ENCODE measurements at regions not wholly inside any gene's neighbourhood (a gene's known extent, or its start where the extent isn't known, plus 50 kb on each side); places are given as distances from the start of the nearest gene placed in this dataset.
"Not testable (repeated sequence)": the region's sequence is repeated elsewhere in the genome, so short reads cannot be mapped to it uniquely, and the experiment has no call there.

DNA sequence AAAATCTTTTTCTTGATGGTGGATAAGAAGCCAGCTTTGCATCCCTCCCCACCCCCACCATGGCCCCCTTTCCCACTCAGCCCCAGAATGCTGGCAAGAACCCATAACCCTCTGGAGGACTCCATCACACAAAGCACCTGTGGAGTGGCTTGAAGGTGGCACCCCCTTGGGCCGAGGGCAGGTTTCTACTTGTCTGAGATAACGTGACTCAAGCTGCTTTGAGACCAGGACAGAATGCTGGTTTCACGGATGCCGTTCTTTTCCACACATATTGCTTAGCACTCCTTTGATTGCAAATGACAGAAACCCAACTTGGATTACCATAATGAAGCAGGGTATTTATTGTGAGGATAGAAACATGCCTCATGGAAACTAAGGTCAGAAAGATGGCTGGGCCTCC is 82.2 kb downstream of the LACC1 start:
- H3K4me3 ChIP-seq, result no peak overlapping the region
- 100% methylated on average over 3 of the region's 4 CpGs; no CpG with 5 or more reads in 1 of the 2 donors for WGBS, 2 donors (ENCODE audit: low coverage in 1 of 2)

DNA sequence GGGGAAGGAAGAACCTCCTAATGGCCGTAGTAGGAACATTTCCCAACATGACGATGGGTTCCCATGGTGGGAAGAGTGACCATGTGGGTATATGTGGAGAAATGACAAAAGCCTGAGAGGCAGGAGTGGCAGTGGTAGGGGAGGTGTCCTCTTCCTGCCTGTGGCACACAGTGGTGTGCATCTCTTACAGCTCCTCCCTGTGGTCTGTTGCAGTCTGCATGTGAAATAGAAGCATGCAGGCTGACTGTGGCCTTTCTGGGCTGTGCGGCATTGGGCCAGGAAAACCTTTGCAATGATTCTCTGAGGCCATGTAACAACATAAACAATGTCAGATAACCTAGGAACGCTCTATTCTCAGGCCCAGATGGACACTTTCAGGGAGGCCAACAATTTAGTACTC is 84.0 kb downstream of the LACC1 start:
- no peak for ATAC-seq
- WGBS, 2 donors (ENCODE audit: low coverage in 1 of 2), result 80 to 100% methylated on average over 2 to 3 of the region's 4 CpGs

More for the DNA sequence above, 82.2 kb downstream of the LACC1 start:
- Histone ChIP-seq H3K36me3 (no peaks in the 10 kb centered on the region), H3K27ac (no peak overlapping the region), H3K9me3 (no peaks in the 10 kb centered on the region), H3K27me3 (no peaks in the 10 kb centered on the region), H3K4me1 (no peaks in the 10 kb centered on the region)
- TF ChIP-seq POLR2A (IDR thresholded peaks at IDR 0.05), result no peak
- TF ChIP-seq EP300 (IDR thresholded peaks at IDR 0.05), result no peak
- TF ChIP-seq POLR2AphosphoS5 (IDR thresholded peaks at IDR 0.05), result no peak
- TF ChIP-seq, protein P1, sequence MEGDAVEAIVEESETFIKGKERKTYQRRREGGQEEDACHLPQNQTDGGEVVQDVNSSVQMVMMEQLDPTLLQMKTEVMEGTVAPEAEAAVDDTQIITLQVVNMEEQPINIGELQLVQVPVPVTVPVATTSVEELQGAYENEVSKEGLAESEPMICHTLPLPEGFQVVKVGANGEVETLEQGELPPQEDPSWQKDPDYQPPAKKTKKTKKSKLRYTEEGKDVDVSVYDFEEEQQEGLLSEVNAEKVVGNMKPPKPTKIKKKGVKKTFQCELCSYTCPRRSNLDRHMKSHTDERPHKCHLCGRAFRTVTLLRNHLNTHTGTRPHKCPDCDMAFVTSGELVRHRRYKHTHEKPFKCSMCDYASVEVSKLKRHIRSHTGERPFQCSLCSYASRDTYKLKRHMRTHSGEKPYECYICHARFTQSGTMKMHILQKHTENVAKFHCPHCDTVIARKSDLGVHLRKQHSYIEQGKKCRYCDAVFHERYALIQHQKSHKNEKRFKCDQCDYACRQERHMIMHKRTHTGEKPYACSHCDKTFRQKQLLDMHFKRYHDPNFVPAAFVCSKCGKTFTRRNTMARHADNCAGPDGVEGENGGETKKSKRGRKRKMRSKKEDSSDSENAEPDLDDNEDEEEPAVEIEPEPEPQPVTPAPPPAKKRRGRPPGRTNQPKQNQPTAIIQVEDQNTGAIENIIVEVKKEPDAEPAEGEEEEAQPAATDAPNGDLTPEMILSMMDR (IDR thresholded peaks at IDR 0.05), result no peak
- no peak for ATAC-seq

DNA sequence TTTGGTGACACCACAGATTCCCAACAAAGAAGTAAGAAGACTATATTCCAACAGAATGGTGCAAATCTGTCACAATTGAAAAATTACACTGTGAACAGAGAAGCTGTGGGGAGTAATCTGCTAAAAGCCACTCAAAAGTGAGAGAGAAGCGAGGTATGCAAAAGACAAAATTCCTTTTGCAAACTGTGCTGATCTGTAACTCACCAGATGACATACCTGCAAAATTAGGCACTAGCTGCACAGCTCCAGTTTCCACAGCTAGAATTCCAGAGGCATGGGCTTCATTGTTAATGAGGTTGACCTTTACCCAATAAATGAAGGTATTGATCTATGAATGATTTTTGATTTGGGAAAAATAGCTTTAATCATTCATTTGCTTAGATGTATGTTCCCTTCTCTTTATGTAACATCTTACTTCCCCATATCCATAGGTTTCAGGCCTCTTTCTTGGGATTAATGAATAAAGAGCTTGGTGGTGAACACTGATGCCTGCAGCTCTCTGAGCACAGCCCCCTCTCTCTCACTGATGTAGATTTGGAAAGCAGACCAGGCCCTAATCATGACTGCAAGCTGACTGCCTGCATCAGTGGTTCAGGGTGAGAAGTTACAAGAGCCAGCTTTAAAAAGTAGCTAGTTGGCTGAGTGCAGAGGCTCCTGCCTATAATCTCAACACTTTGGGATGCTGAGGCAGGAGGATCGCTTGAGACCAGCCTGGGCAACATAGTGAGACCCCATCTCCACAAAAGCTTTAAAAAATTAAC is 85.2 kb downstream of the LACC1 start:
- TF ChIP-seq, protein P1 (IDR thresholded peaks at IDR 0.05), result no peak
- no peak for TF ChIP-seq EP300 (IDR thresholded peaks at IDR 0.05)
- TF ChIP-seq POLR2A (IDR thresholded peaks at IDR 0.05), result no peak
- TF ChIP-seq POLR2AphosphoS5 (IDR thresholded peaks at IDR 0.05), result no peak
- ATAC-seq, result no peak
- no peaks in the 10 kb centered on the region for H3K4me1 ChIP-seq
- 80 to 100% methylated on average over 1 of the region's 2 CpGs for WGBS, 2 donors (ENCODE audit: low coverage in 1 of 2)
- no peak overlapping the region for H3K4me3 ChIP-seq
- no peak overlapping the region for H3K27ac ChIP-seq
- H3K36me3 ChIP-seq, result no peaks in the 10 kb centered on the region
- H3K27me3 ChIP-seq, result no peaks in the 10 kb centered on the region
- no peaks in the 10 kb centered on the region for H3K9me3 ChIP-seq

More for the DNA sequence above, 84.0 kb downstream of the LACC1 start:
- Histone ChIP-seq H3K4me3 (no peak overlapping the region), H3K9me3 (no peaks in the 10 kb centered on the region), H3K4me1 (no peaks in the 10 kb centered on the region), H3K36me3 (no peaks in the 10 kb centered on the region), H3K27me3 (no peaks in the 10 kb centered on the region), H3K27ac (no peak overlapping the region)
- TF ChIP-seq POLR2AphosphoS5 (IDR thresholded peaks at IDR 0.05) (no peak), POLR2A (IDR thresholded peaks at IDR 0.05) (no peak), EP300 (IDR thresholded peaks at IDR 0.05) (no peak)
- TF ChIP-seq, protein P1 (IDR thresholded peaks at IDR 0.05), result no peak

DNA sequence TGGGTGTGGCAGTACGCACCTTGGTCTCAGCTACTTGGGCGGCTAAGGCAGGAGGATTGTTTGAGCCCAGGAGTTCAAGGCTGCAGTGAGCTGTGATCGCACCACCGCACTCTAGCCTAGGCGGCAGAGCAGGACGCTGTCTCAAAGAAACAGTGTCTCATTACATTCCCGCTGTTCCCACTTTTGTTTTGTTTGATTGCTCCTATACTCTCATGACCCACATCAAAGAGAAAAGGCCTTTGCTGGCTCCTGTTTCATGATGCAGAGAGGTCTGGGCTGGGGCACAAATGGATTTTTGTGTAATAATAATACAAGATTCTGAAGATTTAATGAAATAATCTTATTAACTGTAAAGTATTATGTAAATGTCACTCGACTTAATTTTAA is 85.7 kb downstream of the LACC1 start:
- no peak overlapping the region for H3K4me3 ChIP-seq
- no peak overlapping the region for H3K27ac ChIP-seq
- 89 to 94% methylated on average over 6 to 8 of the region's 8 CpGs for WGBS, 2 donors (ENCODE audit: low coverage in 1 of 2)
- TF ChIP-seq, protein P1 (IDR thresholded peaks at IDR 0.05), result no peak
- H3K9me3 ChIP-seq, result no peaks in the 10 kb centered on the region
- ATAC-seq, result no peak
- no peaks in the 10 kb centered on the region for H3K27me3 ChIP-seq
- no peaks in the 10 kb centered on the region for H3K4me1 ChIP-seq
- H3K36me3 ChIP-seq, result no peaks in the 10 kb centered on the region

DNA sequence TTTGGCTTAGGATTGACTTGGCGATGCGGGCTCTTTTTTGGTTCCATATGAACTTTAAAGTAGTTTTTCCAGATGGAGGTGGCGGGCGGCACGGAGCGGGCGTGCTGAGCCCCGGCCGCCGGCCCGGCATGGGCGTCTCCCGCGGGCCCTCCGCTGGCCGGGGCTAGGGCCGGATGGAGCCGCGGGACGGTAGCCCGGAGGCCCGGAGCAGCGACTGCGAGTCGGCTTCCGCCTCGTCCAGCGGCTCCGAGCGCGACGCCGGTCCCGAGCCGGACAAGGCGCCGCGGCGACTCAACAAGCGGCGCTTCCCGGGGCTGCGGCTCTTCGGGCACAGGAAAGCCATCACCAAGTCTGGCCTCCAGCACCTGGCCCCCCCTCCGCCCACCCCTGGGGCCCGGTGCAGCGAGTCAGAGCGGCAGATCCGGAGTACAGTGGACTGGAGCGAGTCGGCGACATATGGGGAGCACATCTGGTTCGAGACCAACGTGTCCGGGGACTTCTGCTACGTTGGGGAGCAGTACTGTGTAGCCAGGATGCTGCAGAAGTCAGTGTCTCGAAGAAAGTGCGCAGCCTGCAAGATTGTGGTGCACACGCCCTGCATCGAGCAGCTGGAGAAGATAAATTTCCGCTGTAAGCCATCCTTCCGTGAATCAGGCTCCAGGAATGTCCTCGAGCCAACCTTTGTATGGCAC is 88.7 kb downstream of the LACC1 start:
- H3K27ac ChIP-seq, H3K9me3 ChIP-seq, H3K4me1 ChIP-seq, H3K36me3 ChIP-seq, H3K27me3 ChIP-seq, ATAC-seq, H3K4me3 ChIP-seq: not testable (repeated sequence)
- 75 to 82% methylated on average over 4 to 10 of the region's 63 CpGs for WGBS, 2 donors (ENCODE audit: low coverage in 1 of 2)

DNA sequence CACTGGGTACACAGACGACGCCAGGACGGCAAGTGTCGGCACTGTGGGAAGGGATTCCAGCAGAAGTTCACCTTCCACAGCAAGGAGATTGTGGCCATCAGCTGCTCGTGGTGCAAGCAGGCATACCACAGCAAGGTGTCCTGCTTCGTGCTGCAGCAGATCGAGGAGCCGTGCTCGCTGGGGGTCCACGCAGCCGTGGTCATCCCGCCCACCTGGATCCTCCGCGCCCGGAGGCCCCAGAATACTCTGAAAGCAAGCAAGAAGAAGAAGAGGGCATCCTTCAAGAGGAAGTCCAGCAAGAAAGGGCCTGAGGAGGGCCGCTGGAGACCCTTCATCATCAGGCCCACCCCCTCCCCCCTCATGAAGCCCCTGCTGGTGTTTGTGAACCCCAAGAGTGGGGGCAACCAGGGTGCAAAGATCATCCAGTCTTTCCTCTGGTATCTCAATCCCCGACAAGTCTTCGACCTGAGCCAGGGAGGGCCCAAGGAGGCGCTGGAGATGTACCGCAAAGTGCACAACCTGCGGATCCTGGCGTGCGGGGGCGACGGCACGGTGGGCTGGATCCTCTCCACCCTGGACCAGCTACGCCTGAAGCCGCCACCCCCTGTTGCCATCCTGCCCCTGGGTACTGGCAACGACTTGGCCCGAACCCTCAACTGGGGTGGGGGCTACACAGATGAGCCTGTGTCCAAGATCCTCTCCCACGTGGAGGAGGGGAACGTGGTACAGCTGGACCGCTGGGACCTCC is 89.4 kb downstream of the LACC1 start:
- not testable (repeated sequence) for ATAC-seq, H3K27me3 ChIP-seq, H3K36me3 ChIP-seq, H3K4me3 ChIP-seq, H3K9me3 ChIP-seq, H3K27ac ChIP-seq, H3K4me1 ChIP-seq
- no CpG with 5 or more reads among the region's 33 CpGs for WGBS, 2 donors (ENCODE audit: low coverage in 1 of 2)

DNA sequence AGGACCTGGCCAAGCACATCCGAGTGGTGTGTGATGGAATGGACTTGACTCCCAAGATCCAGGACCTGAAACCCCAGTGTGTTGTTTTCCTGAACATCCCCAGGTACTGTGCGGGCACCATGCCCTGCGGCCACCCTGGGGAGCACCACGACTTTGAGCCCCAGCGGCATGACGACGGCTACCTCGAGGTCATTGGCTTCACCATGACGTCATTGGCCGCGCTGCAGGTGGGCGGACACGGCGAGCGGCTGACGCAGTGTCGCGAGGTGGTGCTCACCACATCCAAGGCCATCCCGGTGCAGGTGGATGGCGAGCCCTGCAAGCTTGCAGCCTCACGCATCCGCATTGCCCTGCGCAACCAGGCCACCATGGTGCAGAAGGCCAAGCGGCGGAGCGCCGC is 90.2 kb downstream of the LACC1 start:
- not testable (repeated sequence) for H3K4me3 ChIP-seq, ATAC-seq

DNA sequence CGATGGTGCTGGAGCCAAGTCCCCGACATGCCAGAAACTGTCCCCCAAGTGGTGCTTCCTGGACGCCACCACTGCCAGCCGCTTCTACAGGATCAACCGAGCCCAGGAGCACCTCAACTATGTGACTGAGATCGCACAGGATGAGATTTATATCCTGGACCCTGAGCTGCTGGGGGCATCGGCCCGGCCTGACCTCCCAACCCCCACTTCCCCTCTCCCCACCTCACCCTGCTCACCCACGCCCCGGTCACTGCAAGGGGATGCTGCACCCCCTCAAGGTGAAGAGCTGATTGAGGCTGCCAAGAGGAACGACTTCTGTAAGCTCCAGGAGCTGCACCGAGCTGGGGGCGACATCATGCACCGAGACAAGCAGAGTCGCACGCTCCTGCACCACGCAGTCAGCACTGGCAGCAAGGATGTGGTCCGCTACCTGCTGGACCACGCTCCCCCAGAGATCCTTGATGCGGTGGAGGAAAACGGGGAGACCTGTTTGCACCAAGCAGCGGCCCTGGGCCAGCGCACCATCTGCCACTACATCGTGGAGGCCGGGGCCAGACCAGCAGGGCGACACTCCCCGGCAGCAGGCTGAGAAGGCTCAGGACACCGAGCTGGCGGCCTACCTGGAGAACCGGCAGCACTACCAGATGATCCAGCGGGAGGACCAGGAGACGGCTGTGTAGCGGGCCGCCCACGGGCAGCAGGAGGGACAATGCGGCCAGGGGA is 91.0 kb downstream of the LACC1 start:
- WGBS, 2 donors (ENCODE audit: low coverage in 1 of 2), result no CpG with 5 or more reads among the region's 36 CpGs
- H3K27me3 ChIP-seq, H3K36me3 ChIP-seq, H3K4me3 ChIP-seq, H3K4me1 ChIP-seq, ATAC-seq, H3K9me3 ChIP-seq, H3K27ac ChIP-seq: not testable (repeated sequence)

More for the DNA sequence above, 90.2 kb downstream of the LACC1 start:
- no CpG with 5 or more reads among the region's 27 CpGs for WGBS, 2 donors (ENCODE audit: low coverage in 1 of 2)
- not testable (repeated sequence) for H3K27ac ChIP-seq, H3K36me3 ChIP-seq, H3K4me1 ChIP-seq, H3K27me3 ChIP-seq, H3K9me3 ChIP-seq
